ENCODE measurements at regions not wholly inside any gene's neighbourhood (a gene's known extent, or its start where the extent isn't known, plus 50 kb on each side); places are given as distances from the start of the nearest gene placed in this dataset.
A peak's percentile ranks its signal among the peaks of the same experiment; 100 is the strongest.

DNA sequence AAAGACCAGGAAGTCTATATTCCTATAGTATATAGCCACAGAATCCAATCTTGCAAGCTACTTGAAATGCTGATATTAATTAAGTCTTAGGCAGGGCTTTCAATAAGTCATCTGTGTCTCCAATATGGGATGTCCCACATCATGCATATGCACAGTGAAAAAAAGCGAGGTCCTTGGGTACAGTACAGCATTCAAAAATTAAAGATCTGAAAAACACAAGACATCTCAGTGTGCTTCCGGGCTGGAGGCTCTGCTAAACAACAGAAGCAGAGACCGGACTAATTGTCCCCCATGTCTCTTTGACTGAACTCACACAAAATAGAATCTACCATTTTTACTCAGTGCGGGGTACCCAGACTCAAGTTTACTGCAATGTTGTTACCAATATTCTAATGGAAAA, 156.0 kb downstream of the DAD1 start:
- TF ChIP-seq, protein P1, sequence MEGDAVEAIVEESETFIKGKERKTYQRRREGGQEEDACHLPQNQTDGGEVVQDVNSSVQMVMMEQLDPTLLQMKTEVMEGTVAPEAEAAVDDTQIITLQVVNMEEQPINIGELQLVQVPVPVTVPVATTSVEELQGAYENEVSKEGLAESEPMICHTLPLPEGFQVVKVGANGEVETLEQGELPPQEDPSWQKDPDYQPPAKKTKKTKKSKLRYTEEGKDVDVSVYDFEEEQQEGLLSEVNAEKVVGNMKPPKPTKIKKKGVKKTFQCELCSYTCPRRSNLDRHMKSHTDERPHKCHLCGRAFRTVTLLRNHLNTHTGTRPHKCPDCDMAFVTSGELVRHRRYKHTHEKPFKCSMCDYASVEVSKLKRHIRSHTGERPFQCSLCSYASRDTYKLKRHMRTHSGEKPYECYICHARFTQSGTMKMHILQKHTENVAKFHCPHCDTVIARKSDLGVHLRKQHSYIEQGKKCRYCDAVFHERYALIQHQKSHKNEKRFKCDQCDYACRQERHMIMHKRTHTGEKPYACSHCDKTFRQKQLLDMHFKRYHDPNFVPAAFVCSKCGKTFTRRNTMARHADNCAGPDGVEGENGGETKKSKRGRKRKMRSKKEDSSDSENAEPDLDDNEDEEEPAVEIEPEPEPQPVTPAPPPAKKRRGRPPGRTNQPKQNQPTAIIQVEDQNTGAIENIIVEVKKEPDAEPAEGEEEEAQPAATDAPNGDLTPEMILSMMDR (IDR thresholded peaks at IDR 0.05; ENCODE audit: control insufficient read depth, insufficient read depth, low read depth, low read length, missing control alignments) = no peak

GRCh38 chr14:22432348-22432976, 156.6 kb downstream of the DAD1 start:
- TF ChIP-seq, protein P1 (IDR thresholded peaks at IDR 0.05; ENCODE audit: control insufficient read depth, insufficient read depth, low read depth, low read length, missing control alignments) = no peak
- H3K4me3 ChIP-seq (ENCODE audit: control insufficient read depth, low read depth, low read length) = no peak overlapping the region
- peak; percentile 69 for DNase-seq (ENCODE audit: low read depth)

More for the DNA sequence above, 156.0 kb downstream of the DAD1 start:
- H3K4me3 ChIP-seq (ENCODE audit: control insufficient read depth, low read depth, low read length) = no peak overlapping the region
- no peak for DNase-seq (ENCODE audit: low read depth)

GRCh38 chr14:22429546-22430294, 159.3 kb downstream of the DAD1 start:
- H3K4me3 ChIP-seq (ENCODE audit: control insufficient read depth, low read depth, low read length) = no peak overlapping the region
- DNase-seq (ENCODE audit: low read depth) = no peak
- TF ChIP-seq, protein P1 (IDR thresholded peaks at IDR 0.05; ENCODE audit: control insufficient read depth, insufficient read depth, low read depth, low read length, missing control alignments) = no peak

GRCh38 chr14:22428700-22429291, 160.2 kb downstream of the DAD1 start:
- TF ChIP-seq, protein P1 (IDR thresholded peaks at IDR 0.05; ENCODE audit: control insufficient read depth, insufficient read depth, low read depth, low read length, missing control alignments) = no peak
- H3K4me3 ChIP-seq (ENCODE audit: control insufficient read depth, low read depth, low read length) = no peak overlapping the region
- no peak for DNase-seq (ENCODE audit: low read depth)

DNA sequence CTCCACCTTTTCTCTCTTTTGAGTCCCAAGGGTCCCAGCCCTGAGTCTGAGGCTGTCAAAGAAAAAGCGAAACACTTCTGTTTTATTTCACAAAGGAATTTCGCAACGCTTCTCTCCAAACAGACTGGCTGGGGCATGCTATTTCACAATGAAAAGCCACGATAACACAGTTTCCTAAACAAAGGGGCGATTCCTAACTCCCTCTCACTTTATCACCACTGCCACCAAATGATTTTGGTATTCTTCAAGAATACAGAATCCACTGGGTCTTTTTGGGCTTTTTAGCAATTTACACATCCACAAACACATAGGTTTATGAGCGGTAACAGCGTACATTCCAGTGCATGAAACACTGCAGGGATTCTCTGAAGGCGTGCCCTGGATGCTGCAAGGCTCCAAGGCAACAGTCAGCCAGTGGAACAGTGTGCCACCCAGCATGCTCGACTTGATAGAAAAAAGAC, 161.2 kb downstream of the DAD1 start:
- H3K4me3 ChIP-seq (ENCODE audit: control insufficient read depth, low read depth, low read length) = no peak overlapping the region
- peak; percentile 21 for DNase-seq (ENCODE audit: low read depth)
- TF ChIP-seq, protein P1 (IDR thresholded peaks at IDR 0.05; ENCODE audit: control insufficient read depth, insufficient read depth, low read depth, low read length, missing control alignments) = no peak

DNA sequence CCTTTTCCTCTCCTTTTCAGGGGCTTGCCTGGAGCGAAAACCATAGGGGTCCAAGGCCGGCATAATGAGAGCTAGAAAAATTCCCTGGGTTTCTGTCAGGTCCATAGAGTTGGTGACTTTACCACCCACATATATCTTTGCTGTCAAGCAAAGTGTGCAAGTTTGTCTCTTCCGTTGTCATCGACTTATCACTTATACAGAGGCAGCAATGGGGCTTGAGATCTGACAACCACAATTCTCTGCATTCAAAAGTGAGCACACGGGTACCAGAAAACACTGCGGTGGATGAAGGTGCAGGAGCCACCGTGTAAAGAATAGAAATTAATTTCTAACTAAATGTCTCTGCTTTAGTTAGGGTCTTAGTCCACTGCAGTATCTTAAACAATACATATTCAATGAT, 162.3 kb downstream of the DAD1 start:
- DNase-seq (ENCODE audit: low read depth) = no peak
- H3K4me3 ChIP-seq (ENCODE audit: control insufficient read depth, low read depth, low read length) = no peak overlapping the region
- TF ChIP-seq, protein P1 (IDR thresholded peaks at IDR 0.05; ENCODE audit: control insufficient read depth, insufficient read depth, low read depth, low read length, missing control alignments) = no peak

Data from AG09309 (cell line).